IMR-90 (cell line): ENCODE measurements at regions not wholly inside any gene's neighbourhood (a gene's known extent, or its start where the extent isn't known, plus 50 kb on each side); places are given as distances from the start of the nearest gene placed in this dataset.

Source experiments
- ATAC-seq: fragments of 200-7000 bp; cut with Tn5 transposase; 2 replicates; pipeline ENCODE4 v1.9.1; 2020; ENCODE audit warnings: low read depth, mild to moderate bottlenecking, moderate library complexity
- BruUV-seq: library from RNA; stranded (reverse); fragments of 400-500 nt; replicated peaks from 2 replicates; lab custom pipeline; 2021; lab: Mats Ljungman, UMichigan
- CTCF ChIA-PET: fragments of 300-600 bp; formaldehyde crosslinking; extraction: SDS; loops from one replicate; lab custom pipeline; 2021; ENCODE audit warnings: antibody characterized with exemption; lab: Yijun Ruan, JAX
- POLR2A ChIA-PET: fragments of 300-600 bp; sonication (Branson Sonifier 250); formaldehyde crosslinking; loops from one replicate; lab custom pipeline; 2022; ENCODE audit warnings: antibody characterized with exemption; ENCODE audit not compliant: unreplicated experiment; lab: Charles Lee
- DNase-seq: peaks from one replicate; pipeline ENCODE4 v3.0.0; 2013
- H2AFZ ChIP-seq: replicated peaks from 2 replicates; pipeline ENCODE3; 2013; ENCODE audit warnings: low read length, mild to moderate bottlenecking; ENCODE audit not compliant: poor library complexity
- H2AK5ac ChIP-seq: 2 replicates; pipeline ENCODE4 v1.6.1; 2013; ENCODE audit warnings: low read depth, low read length, inconsistent platforms
- H2AK9ac ChIP-seq: replicated peaks from 2 replicates; pipeline ENCODE3; 2013; ENCODE audit warnings: mild to moderate bottlenecking, low read depth, low read length, moderate library complexity; ENCODE audit not compliant: poor library complexity
- H2BK120ac ChIP-seq: 2 replicates; pipeline ENCODE4 v1.6.1; 2013; ENCODE audit warnings: low read depth, low read length, inconsistent platforms
- H2BK15ac ChIP-seq: 3 replicates; pipeline ENCODE4 v1.6.1; 2013; ENCODE audit warnings: low read depth, low read length, inconsistent platforms
- H2BK20ac ChIP-seq: 2 replicates; pipeline ENCODE4 v1.6.1; 2013; ENCODE audit warnings: low read depth, mild to moderate bottlenecking, inconsistent platforms, low read length, moderate library complexity
- H2BK5ac ChIP-seq: 2 replicates; pipeline ENCODE4 v1.6.1; 2013; ENCODE audit warnings: mild to moderate bottlenecking, low read depth, low read length, inconsistent platforms; ENCODE audit not compliant: poor library complexity, severe bottlenecking
- H3K14ac ChIP-seq: replicated peaks from 2 replicates; pipeline ENCODE4 v1.6.1; 2013; ENCODE audit warnings: low read depth, low read length, inconsistent platforms
- H3K18ac ChIP-seq: 2 replicates; pipeline ENCODE4 v1.6.1; 2013; ENCODE audit warnings: low read depth, low read length, control low read depth
- H3K23ac ChIP-seq: 2 replicates; pipeline ENCODE4 v1.6.1; 2013; ENCODE audit warnings: low read depth, low read length, inconsistent platforms
- H3K27ac ChIP-seq: 2 replicates; pipeline ENCODE4 v1.5.1; 2013; ENCODE audit warnings: mild to moderate bottlenecking, control low read depth, low read length; ENCODE audit not compliant: insufficient read depth
- H3K27me3 ChIP-seq: 2 replicates; pipeline ENCODE4 v1.6.1; 2013; ENCODE audit warnings: low read length; ENCODE audit not compliant: control insufficient read depth, insufficient read depth
- H3K36me3 ChIP-seq: 2 replicates; pipeline ENCODE4 v1.6.1; 2013; ENCODE audit warnings: low read length, mixed read lengths; ENCODE audit not compliant: control insufficient read depth, insufficient read depth
- H3K4ac ChIP-seq: 2 replicates; pipeline ENCODE4 v1.6.1; 2013; ENCODE audit warnings: low read depth, low read length, inconsistent platforms
- H3K4me1 ChIP-seq: 2 replicates; pipeline ENCODE4 v1.6.1; 2013; ENCODE audit warnings: low read length, mixed read lengths; ENCODE audit not compliant: control insufficient read depth, insufficient read depth
- H3K4me2 ChIP-seq: 2 replicates; pipeline ENCODE4 v1.6.1; 2013; ENCODE audit warnings: low read depth, mild to moderate bottlenecking, control low read depth, low read length, moderate library complexity
- H3K4me3 ChIP-seq: 2 replicates; pipeline ENCODE4 v1.5.1; 2013; ENCODE audit warnings: low read depth, mild to moderate bottlenecking, control low read depth, low read length, moderate library complexity; ENCODE audit not compliant: insufficient read depth
- H3K56ac ChIP-seq: 2 replicates; pipeline ENCODE4 v1.6.1; 2013; ENCODE audit warnings: low read length, inconsistent platforms; ENCODE audit not compliant: insufficient read depth; ENCODE audit errors: extremely low read depth
- H3K79me1 ChIP-seq, 2 experiments: 2 replicates each; pipeline ENCODE4 v1.6.1; 2013; ENCODE audit warnings: low read length in 2 of 2, inconsistent platforms in 1 of 2, low read depth in 1 of 2
- H3K9ac ChIP-seq: 2 replicates; pipeline ENCODE4 v1.6.1; 2013; ENCODE audit warnings: low read depth, low read length, control low read depth
- H3K9me1 ChIP-seq: 2 replicates; pipeline ENCODE4 v1.6.1; 2013; ENCODE audit warnings: low read length, inconsistent platforms; ENCODE audit not compliant: insufficient read depth
- H3K9me3 ChIP-seq: 2 replicates; pipeline ENCODE4 v1.6.1; 2013; ENCODE audit warnings: low read length; ENCODE audit not compliant: control insufficient read depth, insufficient read depth
- H4K20me1 ChIP-seq: 2 replicates; pipeline ENCODE4 v1.6.1; 2013; ENCODE audit warnings: low read length, inconsistent platforms; ENCODE audit not compliant: insufficient read depth
- H4K5ac ChIP-seq: 2 replicates; pipeline ENCODE4 v1.6.1; 2013; ENCODE audit warnings: mild to moderate bottlenecking, low read depth, low read length, control low read depth
- H4K8ac ChIP-seq, 2 experiments: 2 replicates each; pipeline ENCODE4 v1.6.1; 2013; ENCODE audit warnings: low read depth in 2 of 2, low read length in 2 of 2, control low read depth in 1 of 2, inconsistent platforms in 1 of 2
- H4K91ac ChIP-seq: 2 replicates; pipeline ENCODE4 v1.6.1; 2013; ENCODE audit warnings: low read depth, low read length, inconsistent platforms; ENCODE audit not compliant: insufficient read depth
- BHLHE40 ChIP-seq: fragments of 150-350 bp; IDR thresholded peaks from 2 replicates; pipeline ENCODE4 v1.6.1; 2016; ENCODE audit warnings: mild to moderate bottlenecking, low read depth, low read length
- NFE2L2 ChIP-seq: fragments of 150-350 bp; IDR thresholded peaks from 2 replicates; pipeline ENCODE4 v1.6.1; 2016; ENCODE audit warnings: low read depth, mild to moderate bottlenecking, low read length
- RAD21 ChIP-seq: IDR thresholded peaks from 2 replicates; pipeline ENCODE4 v1.6.1; 2012; ENCODE audit warnings: low read length, improper control_type of control experiment
- RFX5 ChIP-seq: IDR thresholded peaks from 2 replicates; pipeline ENCODE4 v1.8.0; 2012; ENCODE audit warnings: low read depth, mild to moderate bottlenecking, low read length, moderate library complexity
- dilution Hi-C: fragments of 300-500 bp; cut with HindIII; formaldehyde crosslinking; loops from one replicate; pipeline ENCODE4 v1.14.3; 2018; ENCODE audit warnings: low sequenced_read_pairs; ENCODE audit not compliant: unreplicated experiment
- in situ Hi-C: fragments of 300-500 bp; cut with MboI; formaldehyde crosslinking; loops from 3 replicates; pipeline ENCODE4 v1.14.3; 2019; ENCODE audit warnings: low sequenced_read_pairs, inconsistent platforms, mixed read lengths
- intact Hi-C: fragments of 100-400 bp; cut with micrococcal nuclease; formaldehyde crosslinking; loops from 2 replicates; pipeline ENCODE4 v1.10.0; 2022

DNA sequence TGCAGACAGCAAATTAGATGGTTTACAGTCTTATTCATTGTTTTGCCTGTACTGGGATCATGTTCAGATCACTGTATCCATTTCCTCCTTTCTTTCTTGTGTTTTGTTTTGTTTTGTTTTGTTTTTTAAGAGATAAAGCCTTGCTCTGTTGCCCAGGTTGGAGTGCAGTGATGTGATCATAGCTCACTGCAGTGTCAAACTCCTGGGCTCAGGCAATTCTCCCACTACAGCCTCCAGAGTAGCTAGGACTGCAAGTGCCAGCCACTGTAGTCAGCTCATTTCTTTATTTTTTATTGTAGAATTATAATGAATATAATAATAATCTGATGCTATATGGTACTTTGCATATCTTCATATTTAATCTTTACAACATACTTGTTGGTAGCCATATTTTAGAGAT, 403.7 kb upstream of the B3GALT2 start:
- intact Hi-C loops (no loop called here), dilution Hi-C loops (no loop called here), in situ Hi-C loops (no loop called here)
- H3K36me3 ChIP-seq = no peaks in the 10 kb centered on the region
- no peak overlapping the region for H2AK5ac ChIP-seq
- H3K9me3 ChIP-seq = no peaks in the 10 kb centered on the region
- H2AFZ ChIP-seq = no peak overlapping the region
- H4K5ac ChIP-seq = no peak overlapping the region
- no peak overlapping the region for H3K14ac ChIP-seq
- no peaks in the 10 kb centered on the region for H3K9me1 ChIP-seq
- no peak overlapping the region for H3K56ac ChIP-seq
- no peak overlapping the region for H4K91ac ChIP-seq
- H2BK5ac ChIP-seq = no peak overlapping the region
- no peak for ATAC-seq
- no peak overlapping the region for H2BK120ac ChIP-seq
- no peak overlapping the region for H3K27ac ChIP-seq
- no peak overlapping the region for H3K4ac ChIP-seq
- H3K4me1 ChIP-seq = no peaks in the 10 kb centered on the region; the same call in 1 of the 2 replicates
- H4K20me1 ChIP-seq = no peaks in the 10 kb centered on the region
- CTCF ChIA-PET = no interaction called here
- H3K9ac ChIP-seq = no peak overlapping the region
- no peak overlapping the region for H2AK9ac ChIP-seq
- no peak overlapping the region for H3K18ac ChIP-seq
- no peak for TF ChIP-seq RAD21
- TF ChIP-seq RFX5 = no peak
- TF ChIP-seq BHLHE40 = no peak
- no peak for TF ChIP-seq NFE2L2
- no peaks in the 10 kb centered on the region for H3K27me3 ChIP-seq
- no peak overlapping the region for H2BK15ac ChIP-seq
- no peak for DNase-seq
- no peak overlapping the region for H3K23ac ChIP-seq
- no peak overlapping the region for H3K4me2 ChIP-seq
- BruUV-seq = no TSS peak
- H3K4me3 ChIP-seq = no peak overlapping the region
- no peaks in the 10 kb centered on the region for H3K79me1 ChIP-seq
- no peak overlapping the region for H2BK20ac ChIP-seq
- POLR2A ChIA-PET = no interaction called here
- H4K8ac ChIP-seq = no peak overlapping the region
